C1 segment of cervical spinal cord (tissue), 14 donors: ENCODE measurements at regions not wholly inside any gene's neighbourhood (a gene's known extent, or its start where the extent isn't known, plus 50 kb on each side); places are given as distances from the start of the nearest gene placed in this dataset.
"Not testable (repeated sequence)": the region's sequence is repeated elsewhere in the genome, so short reads cannot be mapped to it uniquely, and the experiment has no call there.

Experiments
- DNase-seq, 14 donors: peaks; one replicate each; lab custom pipeline; 2025; lab: John Stamatoyannopoulos, UW

DNA sequence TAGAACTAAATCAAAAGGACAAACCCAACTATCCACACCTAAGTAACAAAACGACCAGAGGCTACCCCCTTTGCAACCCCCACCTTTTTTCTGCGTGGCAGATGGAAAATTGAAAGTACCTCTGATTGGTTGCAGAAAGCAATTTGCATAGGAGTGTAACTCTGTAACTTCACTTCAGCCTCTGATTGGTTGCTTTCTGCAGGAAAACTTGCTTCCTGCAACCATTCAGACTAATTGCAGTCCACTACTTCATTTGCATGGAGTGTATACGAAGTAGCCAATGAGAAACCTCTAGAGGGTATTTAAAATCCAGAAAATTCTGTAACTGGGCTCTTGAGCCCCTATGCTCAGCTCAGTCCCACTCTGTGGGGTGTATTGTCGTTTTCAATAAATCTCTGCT, 129.1 kb upstream of the OLIG3 start:
- no peak for DNase-seq

DNA sequence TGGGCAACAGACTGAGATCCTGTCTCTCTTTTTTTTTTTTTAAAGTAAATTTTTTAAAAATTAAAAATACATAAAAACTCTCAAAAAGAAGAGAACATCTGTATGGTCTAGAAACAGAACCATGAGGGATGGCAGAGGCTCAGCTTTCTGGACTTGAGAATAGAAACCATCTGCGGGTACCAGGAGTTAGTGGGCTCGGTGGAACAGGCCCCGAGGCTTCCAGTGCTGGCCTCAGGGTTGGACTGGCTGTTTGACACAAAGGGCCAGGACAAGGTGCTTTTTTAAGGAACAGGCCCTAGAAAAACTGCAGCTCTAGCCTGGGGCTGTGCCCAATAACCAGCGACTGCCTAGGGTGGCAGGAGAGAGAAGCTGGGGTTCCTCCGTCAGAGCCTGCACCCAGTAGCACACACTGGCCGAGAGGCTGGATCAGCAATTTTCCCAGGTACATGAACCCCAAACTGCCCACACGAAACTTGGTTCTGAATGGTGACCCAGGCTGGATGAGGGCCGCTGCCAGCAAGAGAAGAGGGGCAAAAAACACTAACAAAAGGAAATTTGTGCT, 131.0 kb upstream of the OLIG3 start:
- no peak for DNase-seq

DNA sequence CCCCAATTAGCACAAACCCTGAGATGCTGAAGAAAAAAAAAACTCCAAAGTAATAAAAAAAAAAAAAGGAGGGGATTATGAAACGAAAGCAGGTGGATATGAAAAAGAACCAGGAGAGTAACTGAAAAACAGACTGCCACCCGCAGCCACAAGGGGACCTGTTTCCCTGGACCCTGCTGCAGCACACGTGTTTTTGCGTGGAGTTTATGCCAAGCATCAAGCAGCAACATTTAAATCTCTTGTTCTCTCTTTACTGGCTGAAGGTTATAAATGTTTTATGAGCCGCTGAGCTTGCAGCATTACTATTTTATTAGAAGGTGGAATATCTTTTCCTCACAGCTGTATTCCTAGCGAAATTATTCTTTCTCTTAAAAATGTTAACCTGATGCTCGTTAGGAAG, 131.6 kb upstream of the OLIG3 start:
- DNase-seq = no peak

DNA sequence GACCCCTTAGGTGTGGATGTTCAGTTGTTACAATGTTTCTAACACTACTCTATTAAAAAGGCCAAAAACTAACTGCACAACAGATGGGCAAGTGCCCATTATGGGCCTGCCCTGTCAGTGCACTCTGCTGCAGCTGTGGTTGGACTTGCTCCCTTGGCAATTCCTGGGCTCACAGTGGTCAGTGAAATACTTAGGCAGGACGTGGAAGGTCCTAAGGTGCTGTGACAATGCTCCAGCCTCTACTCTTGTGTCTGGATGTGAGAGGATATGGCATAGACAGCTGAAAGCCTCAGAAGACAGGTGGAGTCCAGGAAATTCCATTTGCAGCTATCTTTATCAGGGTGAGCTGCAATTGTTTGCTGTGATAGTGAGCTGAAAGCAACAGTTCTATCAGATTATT, 136.5 kb upstream of the OLIG3 start:
- DNase-seq = no peak

DNA sequence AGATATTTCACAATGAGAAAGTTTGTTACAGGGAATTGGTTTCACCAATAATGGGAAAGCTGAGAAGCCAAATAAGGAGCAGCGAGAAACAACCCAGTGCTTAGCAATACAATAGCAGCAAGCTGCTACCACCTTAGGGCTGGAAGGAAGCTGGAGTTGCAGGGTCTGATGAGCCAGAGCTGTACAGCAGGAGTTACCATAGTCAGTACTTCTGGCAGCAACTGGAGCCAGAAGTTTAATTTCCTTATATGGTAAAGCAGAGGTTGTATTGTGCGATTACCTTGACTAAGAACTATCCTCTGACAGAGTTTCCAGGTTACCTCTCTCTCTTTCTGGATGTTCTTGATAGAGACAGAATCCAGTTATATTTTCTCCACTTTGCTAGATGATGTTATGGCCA, 137.1 kb upstream of the OLIG3 start:
- DNase-seq = no peak

DNA sequence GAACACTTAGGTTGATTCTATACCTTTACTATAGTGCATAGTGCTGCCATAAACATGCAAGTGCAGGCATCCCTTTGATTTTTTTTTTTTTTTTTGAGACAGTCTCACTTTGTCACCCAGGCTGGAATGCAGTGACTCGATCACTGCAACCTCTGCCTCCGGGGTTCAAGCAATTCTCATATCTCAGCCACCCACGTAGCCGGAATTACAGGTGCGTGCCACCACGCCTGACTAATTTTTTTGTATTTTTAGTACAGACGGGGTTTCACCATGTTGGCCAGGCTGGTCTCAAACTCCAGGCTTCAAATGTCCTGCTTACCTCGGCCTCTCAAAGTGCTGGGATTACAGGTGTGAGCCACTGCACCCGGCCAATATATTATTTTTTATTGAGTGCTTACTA, 140.0 kb upstream of the OLIG3 start:
- not testable (repeated sequence) for DNase-seq

DNA sequence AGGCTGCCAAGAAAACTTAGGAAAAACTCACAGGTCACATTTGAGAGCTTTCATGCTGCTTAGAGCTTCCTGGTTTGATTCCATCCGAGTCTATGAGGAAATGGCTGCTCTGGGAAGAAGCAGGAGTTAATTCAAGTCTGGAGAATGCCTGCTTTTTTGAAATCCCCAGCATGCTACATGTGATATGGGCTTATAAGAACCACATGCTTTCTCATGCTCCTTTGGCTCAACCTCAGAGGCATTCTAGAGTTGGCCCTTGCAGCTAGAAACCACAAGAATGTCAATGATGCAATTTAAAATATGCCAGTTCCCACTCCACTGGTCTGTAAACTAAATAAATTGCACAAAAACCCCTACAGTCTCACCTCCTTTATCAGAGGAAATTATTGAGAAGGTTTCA, 142.9 kb upstream of the OLIG3 start:
- no peak for DNase-seq

DNA sequence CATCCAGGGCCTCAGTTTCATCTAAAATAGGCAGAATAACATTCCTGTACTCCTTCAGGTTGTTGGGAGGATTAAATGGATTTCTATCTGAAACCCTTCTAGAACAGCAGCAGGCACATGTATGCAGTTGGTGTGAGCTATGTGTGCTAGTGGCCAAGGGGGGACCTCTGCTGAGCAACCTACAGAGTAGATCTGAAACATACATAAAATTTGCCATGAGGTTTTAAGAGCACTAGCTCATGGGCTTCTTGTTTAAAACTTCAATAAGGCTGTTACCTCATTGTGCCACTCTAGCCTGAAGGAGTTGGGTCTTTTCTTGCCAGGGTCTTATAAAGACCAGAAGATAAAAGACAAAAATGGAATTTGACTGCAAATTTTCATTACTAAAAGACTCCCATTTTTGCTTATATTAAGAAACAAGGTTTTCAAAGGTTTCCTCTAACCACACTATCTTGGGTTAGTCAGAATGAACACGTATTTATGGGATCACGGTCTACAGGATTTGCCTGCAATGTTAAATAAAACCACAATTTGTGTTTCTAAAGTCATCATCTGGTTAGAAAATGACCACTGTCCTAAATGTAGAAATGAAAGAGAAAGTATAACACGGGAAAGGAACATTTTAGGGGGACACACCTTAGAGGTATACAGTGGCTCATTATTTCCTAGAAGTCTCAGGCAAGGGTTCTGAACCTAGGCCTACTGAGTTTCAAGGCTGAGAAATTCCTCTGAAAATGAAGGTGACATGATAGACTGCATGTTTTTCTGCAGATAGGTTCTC, 144.9 kb upstream of the OLIG3 start:
- DNase-seq = no peak

DNA sequence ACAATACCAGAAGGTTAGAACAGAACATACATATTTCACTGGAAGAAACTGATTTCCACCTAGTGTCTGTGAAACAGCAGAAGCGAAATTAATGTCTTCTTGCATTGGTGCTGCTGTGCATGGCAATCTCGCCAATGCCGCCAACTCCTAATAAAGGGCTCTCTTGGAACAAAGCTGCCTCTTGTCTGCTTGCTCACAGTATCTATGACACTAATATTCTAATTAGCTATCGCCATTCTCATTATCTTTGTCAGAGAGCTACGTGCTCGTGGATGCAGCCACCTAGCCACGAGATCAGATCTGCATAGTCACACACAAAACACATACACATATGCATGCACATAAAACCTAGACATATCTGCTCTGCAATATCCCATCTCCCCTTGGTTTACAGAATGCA, 145.9 kb upstream of the OLIG3 start:
- peak in 3 of 14 donors; percentile 2 to 16 (median 4) for DNase-seq

DNA sequence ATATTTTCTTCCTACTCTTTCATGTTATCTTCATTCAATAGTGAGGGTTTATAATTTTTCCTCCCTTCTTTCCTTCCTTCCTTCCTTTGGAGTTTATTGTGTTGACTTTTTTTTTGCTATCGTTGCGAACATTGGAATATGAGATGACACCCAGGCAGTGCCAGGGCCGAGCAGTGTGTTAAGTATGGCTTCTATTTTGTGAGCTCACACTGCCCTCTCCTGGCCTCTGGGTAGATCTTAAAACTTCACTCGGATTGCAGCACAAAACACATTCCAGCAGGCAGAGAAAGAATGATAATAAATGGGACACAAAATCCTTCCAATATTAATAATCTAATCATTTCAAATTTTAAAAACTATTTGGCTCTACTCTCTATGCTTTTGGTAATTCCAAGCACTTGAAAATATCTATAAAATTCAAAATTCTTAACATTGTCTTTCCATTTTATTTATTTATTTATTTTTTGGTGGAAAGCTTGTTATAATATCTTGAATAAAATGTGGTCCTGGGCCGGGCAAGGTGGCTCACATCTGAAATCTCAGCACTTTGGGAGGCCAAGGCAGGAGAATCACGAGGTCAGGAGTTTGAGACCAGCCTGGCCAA, 147.4 kb upstream of the OLIG3 start:
- DNase-seq = peak in 11 of 14 donors; percentile 4 to 47 (median 27)

DNA sequence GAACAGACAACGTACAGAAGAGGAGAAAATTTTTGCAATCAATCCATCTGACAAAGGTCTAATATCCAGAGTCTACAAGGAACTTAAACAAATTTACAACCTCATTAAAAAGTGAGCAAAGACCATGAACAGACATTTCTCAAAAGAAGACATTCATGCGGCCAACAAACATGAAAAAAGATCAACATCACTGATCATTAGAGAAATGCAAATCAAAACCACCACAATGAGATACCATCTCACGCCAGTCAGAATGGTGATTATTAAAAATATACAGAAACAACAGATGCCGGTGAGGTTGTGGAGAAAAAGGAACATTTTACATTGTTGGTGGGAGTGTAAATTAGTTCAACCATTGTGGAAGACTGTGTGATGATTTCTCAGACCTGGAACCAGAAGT, 149.0 kb upstream of the OLIG3 start:
- DNase-seq = not testable (repeated sequence)

DNA sequence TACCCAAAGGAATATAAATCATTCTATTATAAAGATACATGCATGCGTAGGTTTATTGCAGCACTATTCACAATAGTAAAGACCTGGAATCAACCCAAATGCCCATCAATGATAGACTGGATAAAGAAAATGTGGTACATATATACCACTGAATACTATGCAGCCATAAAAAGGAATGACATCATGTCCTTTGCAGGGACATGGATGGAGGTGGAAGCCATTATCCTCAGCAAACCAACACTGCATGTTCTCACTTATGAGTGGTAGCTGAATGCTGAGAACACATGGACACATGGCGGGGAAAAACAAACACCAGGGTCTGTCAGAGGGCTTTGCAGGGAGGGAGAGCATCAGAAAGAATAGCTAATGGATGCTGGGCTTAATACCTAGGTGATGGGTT, 149.4 kb upstream of the OLIG3 start:
- DNase-seq = not testable (repeated sequence)

DNA sequence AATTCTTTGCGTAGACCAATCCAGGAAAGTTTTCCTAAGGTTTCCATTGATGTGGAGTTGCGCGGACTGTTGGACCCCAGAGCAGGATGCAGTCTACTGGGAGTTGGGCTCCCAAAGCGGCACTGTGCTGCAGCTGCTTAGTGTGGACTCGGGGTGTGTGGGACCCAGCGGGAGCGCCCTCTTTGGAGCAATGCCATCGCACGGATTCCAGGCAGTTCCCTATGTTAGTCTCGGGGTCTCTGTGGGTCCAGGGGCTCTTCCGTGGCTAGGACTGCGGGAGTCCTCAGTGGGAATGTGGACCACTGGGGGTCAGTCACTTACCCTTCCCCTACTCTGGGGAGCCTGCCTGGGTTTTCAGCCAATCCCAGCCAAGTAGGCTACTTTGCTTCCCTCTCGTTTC, 151.7 kb upstream of the OLIG3 start:
- no peak for DNase-seq

DNA sequence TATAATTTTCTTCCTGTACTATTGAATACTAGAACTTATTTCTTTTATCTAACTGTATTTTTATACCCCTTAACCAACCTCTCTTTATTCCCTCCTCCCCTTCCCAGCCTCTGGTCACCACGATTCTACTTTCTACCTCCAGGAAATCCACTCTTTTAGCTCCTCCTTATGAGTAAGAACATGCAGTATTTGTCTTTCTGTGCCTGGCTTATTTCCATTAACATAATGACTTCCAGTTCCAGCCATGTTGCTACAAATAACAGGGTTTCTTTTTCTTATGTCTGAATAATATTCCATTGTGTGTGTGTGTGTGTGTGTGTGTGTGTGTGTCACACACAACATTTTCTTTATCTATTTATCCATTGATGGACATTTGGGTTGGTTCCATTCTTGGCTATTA, 152.3 kb upstream of the OLIG3 start:
- no peak for DNase-seq

DNA sequence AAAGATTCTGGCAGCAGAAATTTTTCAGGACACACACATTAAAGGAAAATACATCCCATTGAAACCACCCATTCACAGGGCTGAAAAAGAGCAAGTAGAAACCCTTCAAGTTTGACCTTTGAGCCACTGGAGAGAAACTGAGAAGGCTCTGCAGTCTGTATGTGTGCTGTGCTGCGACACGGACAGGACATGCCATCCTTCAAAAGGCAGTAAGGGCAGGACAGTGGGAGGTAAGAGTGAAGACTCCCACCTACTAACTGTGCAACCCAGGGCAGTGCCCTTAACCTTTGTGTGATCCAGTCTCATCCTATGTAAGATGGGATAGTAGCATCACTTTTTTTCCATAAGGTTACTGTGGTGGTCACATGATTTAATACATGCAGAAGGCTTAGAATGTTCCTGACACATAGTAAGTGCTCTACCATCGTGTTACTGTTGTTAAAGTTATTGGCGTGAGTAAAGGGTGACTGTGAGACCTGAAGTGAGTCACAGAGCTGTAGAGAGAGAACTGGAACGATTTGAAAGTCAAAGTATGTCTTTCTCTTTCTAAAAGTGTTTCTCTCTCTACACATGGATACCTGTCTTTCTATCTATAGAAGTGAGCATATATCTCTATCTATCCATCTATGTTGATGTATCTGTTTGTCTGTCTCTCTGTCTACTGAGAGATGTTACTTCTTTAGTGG, 153.7 kb upstream of the OLIG3 start:
- DNase-seq = no peak

DNA sequence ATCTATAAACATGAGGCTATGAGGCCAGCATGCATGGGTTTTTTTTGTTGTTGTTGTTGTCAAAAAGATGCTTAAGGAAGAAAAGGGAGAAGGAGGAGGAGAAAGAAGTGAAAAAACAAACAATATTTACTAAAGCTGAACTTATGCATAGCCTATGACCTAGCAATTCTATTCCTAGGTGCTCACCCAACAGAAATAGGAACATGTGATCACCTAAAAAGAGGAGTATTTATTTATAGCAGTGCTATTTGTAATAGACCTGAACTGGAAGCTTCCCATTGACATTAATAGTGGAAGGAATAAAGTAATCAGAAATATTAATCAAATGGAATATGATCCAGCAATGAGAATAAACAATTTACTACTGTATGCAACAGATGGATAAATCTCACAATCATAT, 156.5 kb upstream of the OLIG3 start:
- DNase-seq = no peak

DNA sequence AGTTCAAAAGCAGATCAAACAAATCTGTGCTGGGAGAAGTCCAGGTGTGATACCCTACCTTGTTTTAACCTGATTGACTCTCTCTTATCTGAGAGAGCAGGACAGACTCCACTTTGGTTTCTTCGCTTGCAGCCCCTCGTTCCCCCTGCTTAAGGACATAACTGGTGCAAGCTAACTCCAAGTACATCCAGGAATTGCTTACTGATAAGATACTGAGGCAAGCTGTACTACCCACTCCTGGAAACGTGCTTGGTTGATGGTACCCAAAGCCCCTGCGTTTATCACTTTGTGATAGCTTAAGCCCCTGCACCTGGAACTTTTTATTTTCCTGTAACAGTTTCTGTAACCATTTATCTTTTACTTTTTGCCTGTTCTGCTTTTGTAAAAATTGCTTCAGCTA, 157.0 kb upstream of the OLIG3 start:
- no peak for DNase-seq

DNA sequence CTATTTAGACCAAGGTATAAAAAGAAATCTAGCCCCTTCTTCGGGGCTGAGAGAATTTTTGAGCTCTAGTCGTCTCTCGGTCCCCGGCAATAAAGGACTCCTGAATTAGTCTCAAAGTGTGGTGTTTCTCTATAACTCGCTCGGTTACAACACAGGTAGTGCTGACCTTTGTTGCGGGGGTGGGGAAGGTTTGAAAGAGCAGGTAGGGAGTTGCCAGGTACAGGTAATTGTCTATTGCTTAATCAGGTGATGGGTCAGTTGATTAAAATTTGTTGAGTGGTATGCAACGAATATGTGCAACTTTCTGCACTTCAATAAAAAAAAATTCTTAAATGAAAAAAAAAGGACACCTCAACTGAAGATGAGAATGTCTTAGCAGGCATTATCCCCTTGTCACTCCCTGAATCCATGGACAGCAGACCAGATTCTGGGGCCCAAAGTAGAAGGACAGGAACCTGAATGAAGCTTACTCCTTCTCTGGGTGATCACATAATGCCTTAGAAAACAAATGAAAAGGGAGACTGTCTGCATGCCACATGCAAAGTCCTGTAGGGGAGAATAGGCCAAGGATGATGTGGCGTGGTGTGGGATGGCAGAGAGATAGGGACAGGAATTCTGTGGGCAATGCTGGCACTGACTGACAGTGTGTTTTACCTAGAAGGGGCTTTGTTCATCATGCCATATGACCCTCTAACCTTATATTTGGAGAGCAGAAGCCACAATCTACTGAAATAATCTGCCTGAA, 157.6 kb upstream of the OLIG3 start:
- no peak for DNase-seq

DNA sequence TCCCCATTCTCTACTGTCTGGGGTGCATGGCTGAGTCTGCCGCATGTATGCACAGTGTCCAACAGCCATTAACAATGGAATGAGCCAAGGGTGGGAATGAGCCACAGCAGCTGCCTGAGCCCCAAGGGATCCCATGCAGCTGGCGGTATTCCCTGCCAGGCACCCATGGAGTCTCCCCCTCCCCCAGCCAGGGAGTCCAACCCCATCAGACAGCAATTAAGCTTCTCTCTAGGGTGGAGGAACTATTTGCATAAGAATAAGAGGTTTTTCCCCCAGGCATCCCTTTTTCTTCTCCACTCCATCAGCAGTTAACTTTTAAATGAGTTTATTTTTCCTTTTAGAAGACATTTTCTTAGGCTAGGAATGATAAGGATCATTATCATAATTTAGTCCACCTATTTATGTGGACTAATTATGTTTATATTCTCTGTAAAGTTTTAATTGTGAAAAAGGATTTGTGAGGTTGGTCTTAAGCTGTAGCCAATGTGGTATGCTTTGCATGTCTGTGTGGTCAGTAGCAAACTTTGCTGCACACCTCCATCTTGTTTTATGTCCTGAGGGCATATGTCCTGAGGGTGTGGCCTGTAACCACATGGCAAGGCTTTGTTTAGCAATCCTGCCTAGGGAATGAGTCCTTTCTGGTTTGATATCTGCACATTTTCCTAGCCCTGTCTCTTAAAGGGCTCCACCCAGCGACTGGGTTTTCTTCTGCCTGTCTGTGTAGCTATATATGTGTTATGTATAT, 158.9 kb upstream of the OLIG3 start:
- no peak for DNase-seq

DNA sequence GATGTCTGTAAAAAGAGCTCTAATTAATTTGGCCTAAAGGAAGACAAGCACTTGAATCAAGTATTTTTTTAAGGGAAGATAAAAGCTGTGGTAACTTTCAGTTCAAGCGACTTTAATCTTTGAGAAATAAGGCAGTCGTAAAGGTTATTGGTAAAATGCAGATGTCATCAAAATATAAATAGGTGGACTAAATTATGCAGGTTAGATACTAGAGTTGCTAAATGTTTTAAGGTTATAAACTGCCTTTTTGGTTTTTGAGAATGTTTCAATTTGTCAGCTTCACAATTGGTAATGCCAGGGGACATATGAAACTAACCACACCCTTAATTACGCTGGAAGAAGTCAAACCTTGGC, 159.5 kb upstream of the OLIG3 start:
- DNase-seq = no peak

DNA sequence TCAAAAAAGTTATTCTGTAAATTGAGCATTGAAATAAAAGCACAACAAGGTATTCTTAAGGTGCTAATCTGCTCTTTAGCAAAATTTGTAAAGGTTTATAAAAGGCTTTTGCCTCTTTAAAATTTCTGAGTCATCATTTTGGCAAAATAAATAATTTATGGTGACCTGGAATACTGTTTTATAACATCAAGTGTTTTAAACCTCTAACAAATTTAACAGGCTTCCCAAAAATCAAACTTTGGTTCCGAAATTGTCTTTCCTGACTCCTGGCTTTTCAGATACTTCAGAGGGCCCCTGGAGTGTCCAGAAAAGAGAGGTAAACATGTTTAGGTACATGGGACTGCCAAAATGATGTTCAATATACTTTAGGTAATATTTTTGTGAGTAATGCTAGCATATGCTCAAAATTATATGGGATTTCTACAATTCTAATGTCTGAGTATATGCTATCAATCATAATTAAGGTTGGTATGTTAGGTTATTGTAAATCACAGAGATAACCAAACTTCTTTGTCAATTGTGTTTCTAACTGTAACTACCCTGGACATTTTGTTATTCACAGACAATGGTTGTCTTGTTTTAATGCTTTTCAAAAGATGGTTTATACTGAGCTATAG, 160.3 kb upstream of the OLIG3 start:
- no peak for DNase-seq
